Panc1 (cell line): ENCODE measurements at regions not wholly inside any gene's neighbourhood (a gene's known extent, or its start where the extent isn't known, plus 50 kb on each side); places are given as distances from the start of the nearest gene placed in this dataset.

Source experiments
- ATAC-seq: fragments of 200-7000 bp; cut with Tn5 transposase; 2 replicates; pipeline ENCODE4 v1.9.1; 2020; ENCODE audit warnings: mild to moderate bottlenecking, moderate library complexity
- BruUV-seq: library from RNA; stranded (reverse); fragments of 400-500 nt; replicated peaks from 2 replicates; lab custom pipeline; 2021; lab: Mats Ljungman, UMichigan
- CTCF ChIA-PET: fragments of 300-600 bp; sonication (Branson Sonifier 250); formaldehyde crosslinking; loops from one replicate; lab custom pipeline; 2022; ENCODE audit warnings: antibody characterized with exemption; lab: Charles Lee
- POLR2A ChIA-PET: fragments of 300-600 bp; sonication (Branson Sonifier 250); formaldehyde crosslinking; loops from one replicate; lab custom pipeline; 2022; ENCODE audit warnings: antibody characterized with exemption; lab: Charles Lee
- DNase-seq: peaks from one replicate; pipeline ENCODE4 v3.0.0-alpha.2; 2010; ENCODE audit warnings: low read depth, low spot score
- H3K27ac ChIP-seq: 2 replicates; pipeline ENCODE4 v1.5.1; 2011; ENCODE audit warnings: mild to moderate bottlenecking, low read length, inconsistent platforms
- H3K27me3 ChIP-seq: fragments of 200-500 bp; sonication (Bioruptor generic); 2 replicates; pipeline ENCODE4 v1.6.0; 2014; ENCODE audit warnings: low read length, inconsistent platforms; ENCODE audit not compliant: control insufficient read depth, insufficient read depth
- H3K36me3 ChIP-seq: fragments of 200-500 bp; sonication (Bioruptor generic); 2 replicates; pipeline ENCODE4 v1.5.1; 2014; ENCODE audit warnings: inconsistent platforms, mild to moderate bottlenecking, low read length, moderate library complexity; ENCODE audit not compliant: control insufficient read depth, insufficient read depth
- H3K4me1 ChIP-seq: 2 replicates; pipeline ENCODE4 v1.5.1; 2011; ENCODE audit warnings: inconsistent platforms, mild to moderate bottlenecking, low read length, moderate library complexity; ENCODE audit not compliant: control insufficient read depth, insufficient read depth
- H3K4me3 ChIP-seq, 2 experiments: 2 replicates each; pipeline ENCODE4 v1.5.1; 2011 to 2012; ENCODE audit warnings: low read depth in 2 of 2, low read length in 2 of 2, mild to moderate bottlenecking in 2 of 2, inconsistent platforms in 1 of 2, moderate library complexity in 1 of 2
- H3K9me3 ChIP-seq: fragments of 200-500 bp; sonication (Bioruptor generic); 2 replicates; pipeline ENCODE4 v1.5.1; 2014; ENCODE audit warnings: low read depth, mild to moderate bottlenecking, inconsistent platforms, low read length, moderate library complexity; ENCODE audit not compliant: control insufficient read depth, insufficient read depth
- POLR2AphosphoS5 ChIP-seq: IDR thresholded peaks from 2 replicates; pipeline ENCODE4 v1.6.1; 2012; ENCODE audit warnings: mild to moderate bottlenecking, low read depth, low read length, moderate library complexity
- REST ChIP-seq, 2 experiments: IDR thresholded peaks; 2 replicates each; pipeline ENCODE4 v1.6.1; 2011 to 2012; ENCODE audit warnings: low read depth in 2 of 2, control low read depth in 1 of 2, low read length in 1 of 2, mild to moderate bottlenecking in 1 of 2, moderate library complexity in 1 of 2; ENCODE audit not compliant: insufficient read depth in 1 of 2
- SIN3A ChIP-seq: IDR thresholded peaks from 2 replicates; pipeline ENCODE4 v1.6.1; 2012; ENCODE audit warnings: low read depth, mild to moderate bottlenecking, low read length, moderate library complexity, borderline replicate concordance; ENCODE audit not compliant: insufficient read depth
- TCF7L2 ChIP-seq: IDR thresholded peaks from 2 replicates; pipeline ENCODE4 v1.6.1; 2011; ENCODE audit warnings: mild to moderate bottlenecking, low read depth, low read length, inconsistent platforms
- in situ Hi-C: cut with HindIII; loops from 2 replicates; pipeline ENCODE4 v1.10.0; 2016; ENCODE audit warnings: low sequenced_read_pairs, low pct_unique_long_range_greater_than_20kb
- intact Hi-C: fragments of 100-400 bp; cut with micrococcal nuclease; formaldehyde crosslinking; loops from one replicate; pipeline ENCODE4 v1.10.0; 2022; ENCODE audit not compliant: unreplicated experiment
- TF ChIP-seq, protein P1 (sequence below): fragments of 450-650 bp; IDR thresholded peaks from 2 replicates; pipeline ENCODE4 v1.5.1; 2017; ENCODE audit warnings: mild to moderate bottlenecking

DNA sequence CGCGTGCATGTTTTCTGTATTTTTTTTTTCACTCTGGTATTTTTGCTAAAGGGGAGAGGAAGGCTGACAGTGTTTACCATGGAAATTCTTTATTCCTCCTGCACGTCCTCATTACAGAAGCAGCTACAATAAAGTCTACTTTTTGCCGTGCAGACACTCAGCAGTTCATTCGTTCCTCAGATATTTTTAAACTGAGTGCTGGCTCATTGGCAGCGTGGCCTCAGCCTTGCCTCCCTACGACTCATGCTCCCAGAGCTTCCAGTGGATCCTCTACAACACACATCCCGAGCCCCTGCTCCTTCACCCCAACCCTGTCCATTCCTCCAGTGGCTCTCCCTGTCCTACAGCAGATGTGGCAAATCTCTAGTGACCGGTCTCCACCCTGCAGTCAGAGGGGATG, 239.2 kb upstream of the ZMIZ1 start:
- H3K9me3 ChIP-seq, result no peaks in the 10 kb centered on the region
- no peaks in the 10 kb centered on the region for H3K27me3 ChIP-seq
- ATAC-seq (peak; percentile 42; the same call in 1 of the 2 replicates), DNase-seq (no peak)
- H3K27ac ChIP-seq, result no peak overlapping the region
- H3K36me3 ChIP-seq, result no peaks in the 10 kb centered on the region
- no TSS peak for BruUV-seq
- H3K4me1 ChIP-seq, result no peaks in the 10 kb centered on the region
- in situ Hi-C loops (no loop called here), intact Hi-C loops (no loop called here)
- no peak overlapping the region for H3K4me3 ChIP-seq
- ChIA-PET CTCF (no interaction called here), POLR2A (no interaction called here)
- TF ChIP-seq SIN3A (no peak), REST (IDR thresholded peaks at IDR 0.05; ENCODE audit: insufficient read depth in 1 of 2, low read depth in 2 of 2, low read length in 1 of 2) (no peak), TCF7L2 (no peak), POLR2AphosphoS5 (no peak)
- TF ChIP-seq, protein P1, sequence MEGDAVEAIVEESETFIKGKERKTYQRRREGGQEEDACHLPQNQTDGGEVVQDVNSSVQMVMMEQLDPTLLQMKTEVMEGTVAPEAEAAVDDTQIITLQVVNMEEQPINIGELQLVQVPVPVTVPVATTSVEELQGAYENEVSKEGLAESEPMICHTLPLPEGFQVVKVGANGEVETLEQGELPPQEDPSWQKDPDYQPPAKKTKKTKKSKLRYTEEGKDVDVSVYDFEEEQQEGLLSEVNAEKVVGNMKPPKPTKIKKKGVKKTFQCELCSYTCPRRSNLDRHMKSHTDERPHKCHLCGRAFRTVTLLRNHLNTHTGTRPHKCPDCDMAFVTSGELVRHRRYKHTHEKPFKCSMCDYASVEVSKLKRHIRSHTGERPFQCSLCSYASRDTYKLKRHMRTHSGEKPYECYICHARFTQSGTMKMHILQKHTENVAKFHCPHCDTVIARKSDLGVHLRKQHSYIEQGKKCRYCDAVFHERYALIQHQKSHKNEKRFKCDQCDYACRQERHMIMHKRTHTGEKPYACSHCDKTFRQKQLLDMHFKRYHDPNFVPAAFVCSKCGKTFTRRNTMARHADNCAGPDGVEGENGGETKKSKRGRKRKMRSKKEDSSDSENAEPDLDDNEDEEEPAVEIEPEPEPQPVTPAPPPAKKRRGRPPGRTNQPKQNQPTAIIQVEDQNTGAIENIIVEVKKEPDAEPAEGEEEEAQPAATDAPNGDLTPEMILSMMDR, result no peak

GRCh38 chr10:78830062-78830975, 238.4 kb upstream of the ZMIZ1 start:
- in situ Hi-C loops, result no loop called here
- no peak for DNase-seq
- CTCF ChIA-PET, result no interaction called here
- no peaks in the 10 kb centered on the region for H3K9me3 ChIP-seq
- H3K36me3 ChIP-seq, result no peaks in the 10 kb centered on the region
- TF ChIP-seq TCF7L2 (no peak), REST (IDR thresholded peaks at IDR 0.05; ENCODE audit: insufficient read depth in 1 of 2, low read depth in 2 of 2, low read length in 1 of 2) (no peak), SIN3A (no peak), POLR2AphosphoS5 (no peak)
- TF ChIP-seq, protein P1, result no peak
- H3K27ac ChIP-seq, result no peak overlapping the region
- no peak for ATAC-seq
- H3K4me3 ChIP-seq, result no peak overlapping the region
- POLR2A ChIA-PET, result no interaction called here
- no TSS peak for BruUV-seq
- intact Hi-C loops, result no loop called here
- H3K27me3 ChIP-seq, result 0 out of 2 replicates have a peak, but pooled peaks cover 3% of the 10 kb centered on the region
- no peaks in the 10 kb centered on the region for H3K4me1 ChIP-seq
